ENCODE measurements at regions not wholly inside any gene's neighbourhood (a gene's known extent, or its start where the extent isn't known, plus 50 kb on each side); places are given as distances from the start of the nearest gene placed in this dataset.
"Not testable (repeated sequence)": the region's sequence is repeated elsewhere in the genome, so short reads cannot be mapped to it uniquely, and the experiment has no call there.

- intact Hi-C loops (cut with DNase I, micrococcal nuclease), result no loop called here
- ATAC-seq (no peak), DNase-seq (peak in 1 of 3 donors; percentile 26)
- Histone ChIP-seq H3K36me3 (ENCODE audit: low read depth) (no peaks in the 10 kb centered on the region), H3K4me1 (ENCODE audit: low read depth) (no peaks in the 10 kb centered on the region), H3K9me3 (no peaks in the 10 kb centered on the region), H3K4me3 (no peak overlapping the region)
- TF ChIP-seq CTCF (IDR thresholded peaks at IDR 0.05), result no peak
Observed at GRCh38 chr14:105911006-105911847, 384.8 kb downstream of the TMEM121 start.

DNA sequence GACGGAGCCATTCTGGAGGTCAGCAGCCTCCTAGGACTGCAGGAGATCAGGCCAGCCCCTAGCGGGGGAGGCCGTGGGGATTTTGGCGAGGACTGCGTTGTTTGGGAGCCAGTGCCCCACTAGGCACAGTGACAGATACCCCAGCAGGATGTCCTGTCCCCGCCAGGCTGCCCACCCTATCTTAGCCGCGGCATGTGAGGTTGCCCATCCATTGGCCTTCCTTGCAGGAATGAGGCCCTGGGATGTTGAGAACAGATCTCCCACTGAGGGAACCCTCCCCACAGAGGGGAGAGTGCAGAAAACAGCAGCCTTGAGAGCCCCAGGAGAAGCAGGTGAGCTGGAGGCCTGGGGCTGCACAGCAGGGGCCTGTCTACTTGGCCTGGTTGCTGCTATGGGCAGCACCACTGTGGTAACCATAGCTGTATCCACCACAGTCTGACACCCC is 385.5 kb downstream of the TMEM121 start:
- H3K36me3 ChIP-seq (ENCODE audit: low read depth); H3K9me3 ChIP-seq; H3K4me1 ChIP-seq (ENCODE audit: low read depth); H3K4me3 ChIP-seq; intact Hi-C loops (cut with DNase I, micrococcal nuclease); ATAC-seq: not testable (repeated sequence)
- DNase-seq, result peak in 1 of 3 donors; percentile 3

- intact Hi-C loops (cut with DNase I, micrococcal nuclease), result no loop called here
- Histone ChIP-seq H3K4me3 (no peak overlapping the region), H3K36me3 (ENCODE audit: low read depth) (no peaks in the 10 kb centered on the region), H3K9me3 (no peaks in the 10 kb centered on the region), H3K4me1 (ENCODE audit: low read depth) (no peaks in the 10 kb centered on the region)
- peak in 1 of 3 donors; percentile 19 for DNase-seq
- ATAC-seq, result no peak
- TF ChIP-seq CTCF (IDR thresholded peaks at IDR 0.05), result no peak
Observed at GRCh38 chr14:105912641-105913180, 386.3 kb downstream of the TMEM121 start.

DNA sequence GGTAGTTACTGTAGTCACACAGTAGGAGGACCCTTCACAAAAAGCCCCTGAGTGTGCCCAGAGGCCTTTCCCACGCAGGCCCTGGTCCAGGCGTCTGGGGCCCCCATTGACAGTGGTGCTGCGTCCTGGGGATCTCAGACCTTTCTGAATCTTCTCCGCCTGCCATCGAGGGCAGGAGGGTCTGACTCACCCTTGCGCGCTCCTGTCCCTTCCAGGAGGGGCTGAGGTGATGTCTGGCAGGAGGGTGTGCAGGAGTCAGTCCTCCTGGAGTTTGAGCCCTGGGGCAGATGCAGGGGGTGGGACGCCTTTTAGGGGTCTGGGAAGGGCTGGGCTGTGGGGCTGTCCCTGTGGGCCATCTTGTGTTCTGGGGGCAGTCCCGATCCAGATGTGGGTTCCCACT is 386.8 kb downstream of the TMEM121 start:
- ATAC-seq (no peak), DNase-seq (peak in 1 of 3 donors; percentile 13)
- Histone ChIP-seq H3K4me1 (ENCODE audit: low read depth) (no peaks in the 10 kb centered on the region), H3K4me3 (no peak overlapping the region), H3K36me3 (ENCODE audit: low read depth) (no peaks in the 10 kb centered on the region), H3K9me3 (no peaks in the 10 kb centered on the region)
- no peak for TF ChIP-seq CTCF (IDR thresholded peaks at IDR 0.05)
- intact Hi-C loops (cut with DNase I, micrococcal nuclease), result no loop called here

- DNase-seq, result peak in 1 of 3 donors; percentile 20
- no peaks in the 10 kb centered on the region for H3K4me1 ChIP-seq (ENCODE audit: low read depth)
- TF ChIP-seq CTCF (IDR thresholded peaks at IDR 0.05), result no peak
- no peak overlapping the region for H3K4me3 ChIP-seq
- no peaks in the 10 kb centered on the region for H3K9me3 ChIP-seq
- intact Hi-C loops (cut with DNase I, micrococcal nuclease), result no loop called here
- ATAC-seq, result no peak
- no peaks in the 10 kb centered on the region for H3K36me3 ChIP-seq (ENCODE audit: low read depth)
Observed at GRCh38 chr14:105913861-105914260, 387.5 kb downstream of the TMEM121 start.

DNA sequence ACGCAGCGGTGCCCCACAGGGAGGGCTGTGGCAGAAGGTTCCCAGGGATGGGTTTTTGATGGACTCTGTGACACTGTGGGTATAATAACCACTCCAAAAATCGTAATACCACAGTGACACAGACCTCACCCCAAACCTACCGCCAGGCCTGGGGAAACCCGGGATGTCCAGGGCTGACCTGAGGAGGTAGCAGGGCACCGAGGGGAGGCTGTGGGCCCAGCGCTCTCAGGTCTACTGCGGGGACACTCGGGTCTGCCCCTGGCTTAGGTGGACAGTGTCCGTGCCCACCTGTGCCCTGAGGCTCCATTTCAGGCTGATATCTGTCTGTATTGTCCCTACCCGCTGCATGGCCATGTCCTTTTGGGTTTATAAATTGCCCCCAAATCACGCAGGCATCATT is 387.9 kb downstream of the TMEM121 start:
- intact Hi-C loops (cut with DNase I, micrococcal nuclease); H3K4me3 ChIP-seq; DNase-seq; H3K4me1 ChIP-seq (ENCODE audit: low read depth); ATAC-seq; H3K9me3 ChIP-seq; H3K36me3 ChIP-seq (ENCODE audit: low read depth): not testable (repeated sequence)

Measured in mucosa of descending colon (tissue), 3 donors.